A673 (cell line): ENCODE measurements at regions not wholly inside any gene's neighbourhood (a gene's known extent, or its start where the extent isn't known, plus 50 kb on each side); places are given as distances from the start of the nearest gene placed in this dataset.

Experiments used
- BruUV-seq: library from RNA; stranded (reverse); fragments of 400-500 nt; replicated peaks from 2 replicates; lab custom pipeline; 2021; lab: Mats Ljungman, UMichigan
- CTCF ChIA-PET: fragments of 300-600 bp; sonication (Branson Sonifier 250); formaldehyde crosslinking; loops from one replicate; lab custom pipeline; 2022; ENCODE audit warnings: antibody characterized with exemption; lab: Charles Lee
- POLR2A ChIA-PET: fragments of 300-600 bp; sonication (Branson Sonifier 250); formaldehyde crosslinking; loops from one replicate; lab custom pipeline; 2022; ENCODE audit warnings: antibody characterized with exemption; ENCODE audit not compliant: low non-redundant PET; lab: Charles Lee
- DNase-seq: peaks from one replicate; pipeline ENCODE4 v3.0.0-alpha.2; 2015; ENCODE audit warnings: low spot score
- H3K27ac ChIP-seq: fragments of 200-600 bp; sonication (generic); 2 replicates; pipeline ENCODE4 v1.5.1; 2016; ENCODE audit warnings: mixed run types, low read depth, mild to moderate bottlenecking, mixed read lengths, antibody characterized with exemption, low read length; ENCODE audit not compliant: poor library complexity, severe bottlenecking
- H3K27me3 ChIP-seq: fragments of 200-600 bp; sonication (generic); replicated peaks from 2 replicates; pipeline ENCODE4 v1.6.1; 2017; ENCODE audit warnings: mixed run types, low read depth, mild to moderate bottlenecking, mixed read lengths, antibody characterized with exemption, low read length; ENCODE audit not compliant: insufficient read depth, poor library complexity
- H3K36me3 ChIP-seq: fragments of 200-600 bp; sonication (generic); 2 replicates; pipeline ENCODE4 v1.6.1; 2016; ENCODE audit warnings: mixed run types, mild to moderate bottlenecking, mixed read lengths, antibody characterized with exemption, low read length; ENCODE audit not compliant: insufficient read depth, poor library complexity, severe bottlenecking
- H3K4me1 ChIP-seq: fragments of 200-600 bp; sonication (generic); 2 replicates; pipeline ENCODE4 v1.6.1; 2017; ENCODE audit warnings: mixed run types, mild to moderate bottlenecking, mixed read lengths, antibody characterized with exemption, low read length; ENCODE audit not compliant: insufficient read depth, poor library complexity, severe bottlenecking
- H3K4me3 ChIP-seq: fragments of 200-600 bp; sonication (generic); 2 replicates; pipeline ENCODE4 v1.5.1; 2016; ENCODE audit warnings: low read depth, mixed run types, mild to moderate bottlenecking, mixed read lengths, low read length; ENCODE audit not compliant: poor library complexity, severe bottlenecking
- H3K9me3 ChIP-seq: fragments of 200-600 bp; sonication (generic); 2 replicates; pipeline ENCODE4 v1.6.1; 2016; ENCODE audit warnings: mixed run types, low read depth, mild to moderate bottlenecking, mixed read lengths, antibody characterized with exemption, low read length; ENCODE audit not compliant: poor library complexity, severe bottlenecking
- EZH2 ChIP-seq: fragments of 200-600 bp; sonication (generic); IDR thresholded peaks from 2 replicates; pipeline ENCODE4 v1.6.1; 2017; ENCODE audit warnings: borderline replicate concordance, low read depth, mild to moderate bottlenecking, mixed read lengths, antibody characterized with exemption, low read length; ENCODE audit not compliant: poor library complexity, severe bottlenecking
- intact Hi-C: fragments of 100-400 bp; cut with micrococcal nuclease; formaldehyde crosslinking; loops from one replicate; pipeline ENCODE4 v1.10.0; 2022; ENCODE audit not compliant: unreplicated experiment
- TF ChIP-seq, protein P1 (sequence below): fragments of 300-800, 200-600 bp; sonication (generic); conservative IDR thresholded peaks from 2 replicates; pipeline ENCODE4 v1.5.1; 2017; ENCODE audit warnings: low read depth, mild to moderate bottlenecking, antibody characterized with exemption, low read length, moderate library complexity, mixed read lengths

- Histone ChIP-seq H3K27me3 (peaks cover 13% of the 10 kb centered on the region), H3K27ac (no peak overlapping the region), H3K36me3 (no peaks in the 10 kb centered on the region), H3K9me3 (no peaks in the 10 kb centered on the region), H3K4me3 (no peak overlapping the region), H3K4me1 (no peaks in the 10 kb centered on the region)
- TF ChIP-seq, protein P1, sequence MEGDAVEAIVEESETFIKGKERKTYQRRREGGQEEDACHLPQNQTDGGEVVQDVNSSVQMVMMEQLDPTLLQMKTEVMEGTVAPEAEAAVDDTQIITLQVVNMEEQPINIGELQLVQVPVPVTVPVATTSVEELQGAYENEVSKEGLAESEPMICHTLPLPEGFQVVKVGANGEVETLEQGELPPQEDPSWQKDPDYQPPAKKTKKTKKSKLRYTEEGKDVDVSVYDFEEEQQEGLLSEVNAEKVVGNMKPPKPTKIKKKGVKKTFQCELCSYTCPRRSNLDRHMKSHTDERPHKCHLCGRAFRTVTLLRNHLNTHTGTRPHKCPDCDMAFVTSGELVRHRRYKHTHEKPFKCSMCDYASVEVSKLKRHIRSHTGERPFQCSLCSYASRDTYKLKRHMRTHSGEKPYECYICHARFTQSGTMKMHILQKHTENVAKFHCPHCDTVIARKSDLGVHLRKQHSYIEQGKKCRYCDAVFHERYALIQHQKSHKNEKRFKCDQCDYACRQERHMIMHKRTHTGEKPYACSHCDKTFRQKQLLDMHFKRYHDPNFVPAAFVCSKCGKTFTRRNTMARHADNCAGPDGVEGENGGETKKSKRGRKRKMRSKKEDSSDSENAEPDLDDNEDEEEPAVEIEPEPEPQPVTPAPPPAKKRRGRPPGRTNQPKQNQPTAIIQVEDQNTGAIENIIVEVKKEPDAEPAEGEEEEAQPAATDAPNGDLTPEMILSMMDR: no peak
- no peak for TF ChIP-seq EZH2
- POLR2A ChIA-PET: interaction anchor here (0.6 kb wide), 1 partner anchor 285 kb away, joined by 3 read pairs; no protein-coding TSS in a partner anchor
- no peak for DNase-seq
- no TSS peak for BruUV-seq
- CTCF ChIA-PET: no interaction called here
- intact Hi-C loops: no loop called here
Measured at GRCh38 chr18:54713386-54713785, 114.9 kb upstream of the RAB27B start.

DNA sequence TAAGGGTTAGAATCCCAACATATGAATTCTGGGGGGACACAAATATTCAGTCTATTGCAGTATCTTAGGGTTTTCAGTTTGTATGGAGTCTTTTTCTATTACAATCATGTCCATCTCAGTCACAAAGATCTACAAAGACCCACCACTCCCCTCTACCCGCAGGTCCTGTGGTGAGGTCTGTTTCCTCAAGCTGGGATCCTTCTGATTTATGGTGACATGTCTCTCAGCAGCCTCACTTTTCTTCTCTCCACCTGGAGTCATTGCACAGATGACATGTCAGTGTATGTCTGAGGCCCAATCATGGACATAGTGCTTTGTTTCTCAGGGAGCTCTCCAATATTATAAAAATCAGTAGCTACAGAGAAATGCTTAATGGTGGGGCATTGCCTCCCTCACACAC is 113.4 kb upstream of the RAB27B start:
- ChIA-PET POLR2A (no interaction called here), CTCF (no interaction called here)
- no peaks in the 10 kb centered on the region for H3K9me3 ChIP-seq
- H3K36me3 ChIP-seq: no peaks in the 10 kb centered on the region
- no TSS peak for BruUV-seq
- intact Hi-C loops: no loop called here
- TF ChIP-seq EZH2: no peak
- TF ChIP-seq, protein P1: no peak
- H3K27me3 ChIP-seq: peaks cover 25% of the 10 kb centered on the region
- H3K4me1 ChIP-seq: no peaks in the 10 kb centered on the region
- no peak overlapping the region for H3K27ac ChIP-seq
- no peak overlapping the region for H3K4me3 ChIP-seq
- no peak for DNase-seq

- H3K4me3 ChIP-seq: no peak overlapping the region
- H3K27ac ChIP-seq: no peak overlapping the region
- no peaks in the 10 kb centered on the region for H3K36me3 ChIP-seq
- no TSS peak for BruUV-seq
- TF ChIP-seq, protein P1: no peak
- TF ChIP-seq EZH2: no peak
- no peaks in the 10 kb centered on the region for H3K9me3 ChIP-seq
- ChIA-PET POLR2A (no interaction called here), CTCF (no interaction called here)
- intact Hi-C loops: no loop called here
- DNase-seq: no peak
- peaks cover 32% of the 10 kb centered on the region for H3K27me3 ChIP-seq
- H3K4me1 ChIP-seq: no peaks in the 10 kb centered on the region
Measured at GRCh38 chr18:54716586-54716985, 111.7 kb upstream of the RAB27B start.
